RWPE1 (cell line): ENCODE measurements at regions not wholly inside any gene's neighbourhood (a gene's known extent, or its start where the extent isn't known, plus 50 kb on each side); places are given as distances from the start of the nearest gene placed in this dataset.

Experiments
- CTCF ChIA-PET: fragments of 350-600 bp; sonication (Branson Sonifier 250); formaldehyde crosslinking; extraction: SDS; loops from one replicate; lab custom pipeline; 2021; lab: Yijun Ruan, JAX
- POLR2A ChIA-PET: fragments of 400-600 bp; formaldehyde crosslinking; extraction: SDS; loops from one replicate; lab custom pipeline; 2020; ENCODE audit warnings: antibody characterized with exemption; ENCODE audit not compliant: low non-redundant PET; lab: Yijun Ruan, JAX
- DNase-seq: peaks from one replicate; pipeline ENCODE4 v3.0.0; 2012; ENCODE audit warnings: low spot score
- H3K27ac ChIP-seq: fragments of 450-650 bp; 2 replicates; pipeline ENCODE4 v1.5.1; 2017
- TF ChIP-seq, protein P1 (sequence below): fragments of 450-650 bp; conservative IDR thresholded peaks from 2 replicates; pipeline ENCODE4 v1.5.1; 2017; ENCODE audit warnings: low read depth, mild to moderate bottlenecking

- POLR2A ChIA-PET = no interaction called here
Measured at GRCh38 chr21:35211782-35212181, 162.7 kb upstream of the RUNX1 start.

DNA sequence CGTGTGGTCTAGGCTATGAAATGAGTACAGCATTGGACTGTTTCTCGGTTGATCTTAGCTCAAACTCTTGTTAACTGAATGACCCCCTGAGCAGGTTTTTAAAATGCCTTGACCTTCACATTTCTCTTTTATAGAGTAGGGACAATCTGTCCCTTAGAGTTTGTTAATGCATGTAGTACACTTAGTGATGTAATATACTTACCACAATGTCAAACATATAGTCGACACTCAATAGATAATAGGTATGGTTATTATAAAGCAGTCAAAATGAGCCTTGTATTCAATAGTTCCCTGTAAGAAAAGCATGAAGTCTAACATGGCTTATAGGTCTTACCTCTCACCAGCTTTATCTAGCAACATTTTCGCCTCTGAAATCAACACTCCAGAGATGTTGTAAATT, 161.0 kb upstream of the RUNX1 start:
- TF ChIP-seq, protein P1, sequence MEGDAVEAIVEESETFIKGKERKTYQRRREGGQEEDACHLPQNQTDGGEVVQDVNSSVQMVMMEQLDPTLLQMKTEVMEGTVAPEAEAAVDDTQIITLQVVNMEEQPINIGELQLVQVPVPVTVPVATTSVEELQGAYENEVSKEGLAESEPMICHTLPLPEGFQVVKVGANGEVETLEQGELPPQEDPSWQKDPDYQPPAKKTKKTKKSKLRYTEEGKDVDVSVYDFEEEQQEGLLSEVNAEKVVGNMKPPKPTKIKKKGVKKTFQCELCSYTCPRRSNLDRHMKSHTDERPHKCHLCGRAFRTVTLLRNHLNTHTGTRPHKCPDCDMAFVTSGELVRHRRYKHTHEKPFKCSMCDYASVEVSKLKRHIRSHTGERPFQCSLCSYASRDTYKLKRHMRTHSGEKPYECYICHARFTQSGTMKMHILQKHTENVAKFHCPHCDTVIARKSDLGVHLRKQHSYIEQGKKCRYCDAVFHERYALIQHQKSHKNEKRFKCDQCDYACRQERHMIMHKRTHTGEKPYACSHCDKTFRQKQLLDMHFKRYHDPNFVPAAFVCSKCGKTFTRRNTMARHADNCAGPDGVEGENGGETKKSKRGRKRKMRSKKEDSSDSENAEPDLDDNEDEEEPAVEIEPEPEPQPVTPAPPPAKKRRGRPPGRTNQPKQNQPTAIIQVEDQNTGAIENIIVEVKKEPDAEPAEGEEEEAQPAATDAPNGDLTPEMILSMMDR = no peak
- no peak overlapping the region for H3K27ac ChIP-seq
- DNase-seq = no peak
- ChIA-PET CTCF (no interaction called here), POLR2A (no interaction called here)

More at GRCh38 chr21:35211782-35212181, 162.7 kb upstream of the RUNX1 start:
- no peak for DNase-seq
- TF ChIP-seq, protein P1 = no peak
- CTCF ChIA-PET = no interaction called here
- H3K27ac ChIP-seq = no peak overlapping the region

DNA sequence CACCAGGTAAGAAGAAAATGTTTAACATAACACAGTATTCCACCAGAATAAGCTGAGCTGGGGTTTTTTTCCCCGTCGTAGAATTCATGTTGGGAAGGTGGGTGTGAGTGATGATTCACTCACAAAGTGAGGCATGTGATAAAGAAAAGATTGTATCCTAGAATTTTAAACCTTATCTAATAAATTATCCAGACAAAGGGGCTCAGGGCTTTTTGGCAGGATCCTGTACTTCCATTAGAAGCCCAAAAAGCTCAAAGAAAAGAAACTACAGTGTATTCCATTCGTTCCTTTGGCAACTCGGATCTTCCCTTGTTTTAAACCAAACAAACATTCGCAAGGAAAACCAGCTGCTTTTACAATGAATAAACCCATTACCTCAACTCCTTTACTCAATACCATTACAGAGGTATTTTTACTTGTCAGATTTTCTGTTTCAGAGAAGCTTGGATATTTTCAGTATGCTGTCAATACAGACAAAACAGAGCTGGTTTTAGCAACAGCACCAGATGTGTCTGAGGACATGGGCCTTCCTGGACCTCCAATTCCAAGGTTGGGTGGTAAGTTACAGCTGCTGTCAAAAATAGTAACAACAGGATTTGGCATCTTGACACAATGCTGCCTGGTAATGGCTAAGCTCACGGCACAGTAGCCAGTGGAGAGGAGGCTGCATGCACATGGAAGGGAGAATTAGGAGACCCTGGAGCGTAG, 159.9 kb upstream of the RUNX1 start:
- TF ChIP-seq, protein P1 = no peak
- ChIA-PET CTCF (interaction anchor here (0.5 kb wide), 1 partner anchor 289 kb away, joined by 3 read pairs; no protein-coding TSS in a partner anchor), POLR2A (no interaction called here)
- DNase-seq = no peak
- no peak overlapping the region for H3K27ac ChIP-seq

- TF ChIP-seq, protein P1 = no peak
- POLR2A ChIA-PET = no interaction called here
- DNase-seq = no peak
- CTCF ChIA-PET = no interaction called here
- H3K27ac ChIP-seq = no peak overlapping the region
Measured at GRCh38 chr21:35208104-35208503, 159.0 kb upstream of the RUNX1 start.

DNA sequence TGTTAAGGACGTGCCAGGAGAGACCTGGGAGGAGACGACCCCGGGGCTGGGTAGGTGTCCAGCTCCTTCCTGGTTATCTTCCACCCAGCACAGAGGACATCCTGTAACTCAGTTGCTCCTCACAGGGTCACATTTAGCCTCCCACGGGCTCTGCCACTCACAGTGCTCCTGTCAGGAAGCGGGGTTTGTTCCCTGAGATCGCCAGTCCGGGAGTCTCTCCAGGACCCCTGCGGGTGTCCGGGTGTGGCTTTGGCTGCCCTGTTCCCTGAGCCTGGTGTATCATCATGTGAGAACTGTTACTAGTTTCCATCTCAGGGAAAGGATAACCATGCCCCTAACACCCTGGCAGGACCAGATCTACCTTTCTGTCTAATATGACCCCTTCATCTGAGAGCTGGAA, 158.2 kb upstream of the RUNX1 start:
- CTCF ChIA-PET = no interaction called here
- H3K27ac ChIP-seq = no peak overlapping the region
- no peak for DNase-seq
- POLR2A ChIA-PET = no interaction called here
- TF ChIP-seq, protein P1 = no peak

GRCh38 chr21:35206141-35207125, 157.3 kb upstream of the RUNX1 start:
- TF ChIP-seq, protein P1 = no peak
- peak; percentile 12 for DNase-seq
- ChIA-PET POLR2A (interaction anchor here (0.5 kb wide), 1 partner anchor 10 kb away, joined by 3 read pairs; no protein-coding TSS in a partner anchor), CTCF (interaction anchor here (0.5 kb wide), 1 partner anchor 23 kb away, joined by 4 read pairs; no protein-coding TSS in a partner anchor)
- H3K27ac ChIP-seq = no peak overlapping the region
